ENCODE measurements at regions not wholly inside any gene's neighbourhood (a gene's known extent, or its start where the extent isn't known, plus 50 kb on each side); places are given as distances from the start of the nearest gene placed in this dataset.

GRCh38 chr20:22690000-22690399 is 105.6 kb upstream of the FOXA2 start:
- Histone ChIP-seq H4K20me1 (ENCODE audit: control insufficient read depth, insufficient read depth, low read length, poor library complexity, severe bottlenecking) (no peaks in the 10 kb centered on the region), H3K27me3 (replicated peaks in 1 of 4; ENCODE audit: control extremely low read depth in 1 of 4, control insufficient read depth in 3 of 4, insufficient read depth in 4 of 4, low read length in 3 of 4) (no peaks in the 10 kb centered on the region), H3K27ac (ENCODE audit: low read length in 2 of 2) (no peak overlapping the region), H3K79me2 (ENCODE audit: control insufficient read depth, insufficient read depth, low read length) (no peaks in the 10 kb centered on the region), H3K36me3 (replicated peaks in 1 of 2; ENCODE audit: control extremely low read depth in 1 of 2, control insufficient read depth in 1 of 2, extremely low read depth in 1 of 2, insufficient read depth in 2 of 2, low read length in 1 of 2) (no peaks in the 10 kb centered on the region), H3K9ac (ENCODE audit: low read length) (no peak overlapping the region), H3K4me2 (replicated peaks; ENCODE audit: low read depth, low read length, poor library complexity, severe bottlenecking) (no peak overlapping the region), H2AFZ (ENCODE audit: insufficient read depth, low read depth, low read length, poor library complexity, severe bottlenecking) (no peak overlapping the region), H3K4me1 (ENCODE audit: control insufficient read depth in 2 of 2, insufficient read depth in 2 of 2, low read length in 2 of 2) (peaks cover 0 to 3% of the 10 kb centered on the region in 2 donors), H3K4me3 (ENCODE audit: control extremely low read depth in 1 of 5, extremely low read depth in 1 of 5, insufficient read depth in 1 of 5, low read depth in 2 of 5, low read length in 4 of 5) (no peak overlapping the region), H3K9me3 (ENCODE audit: control extremely low read depth in 1 of 3, control insufficient read depth in 2 of 3, insufficient read depth in 1 of 3, low read length in 2 of 3) (no peaks in the 10 kb centered on the region)
- CTCF ChIA-PET, result interaction anchor here (0.9 to 2.8 kb wide), 4 partner anchors 8 to 756 kb away, joined by 3 to 10 read pairs (median 6); no protein-coding TSS in a partner anchor
- H3K9me3 Mint-ChIP-seq (ENCODE audit: insufficient read depth), result no peaks in the 10 kb centered on the region
- peaks cover 4% of the 10 kb centered on the region for H3K27me3 Mint-ChIP-seq
- no peak overlapping the region for H3K4me3 Mint-ChIP-seq
- ATAC-seq (ENCODE audit: low read depth) (no peak), DNase-seq (no peak)
- intact Hi-C loops (cut with micrococcal nuclease), result loop anchor here (5.0 kb wide), 1 partner anchor 757 kb away; no protein-coding TSS in a partner anchor
- POLR2A ChIA-PET, result no interaction called here
- 100% methylated on average over 1 of the region's 7 CpGs for WGBS (ENCODE audit: insufficient coverage)
- TF ChIP-seq EZH2 (IDR thresholded peaks at IDR 0.05; ENCODE audit: borderline replicate concordance, insufficient read depth, low read depth, low read length, poor library complexity, severe bottlenecking) (no peak), CTCF (IDR thresholded peaks at IDR 0.05) (no peak)
- no peak overlapping the region for H3K27ac Mint-ChIP-seq
- no peaks in the 10 kb centered on the region for H3K4me1 Mint-ChIP-seq

GRCh38 chr20:22690616-22691179 is 106.3 kb upstream of the FOXA2 start:
- intact Hi-C loops (cut with micrococcal nuclease), result loop anchor here (5.0 kb wide), 1 partner anchor 757 kb away; no protein-coding TSS in a partner anchor
- H3K4me3 ChIP-seq (ENCODE audit: control extremely low read depth in 1 of 5, extremely low read depth in 1 of 5, insufficient read depth in 1 of 5, low read depth in 2 of 5, low read length in 4 of 5), result no peak overlapping the region

More at GRCh38 chr20:22690616-22691179, 106.3 kb upstream of the FOXA2 start:
- no peak overlapping the region for H2AFZ ChIP-seq (ENCODE audit: insufficient read depth, low read depth, low read length, poor library complexity, severe bottlenecking)
- ATAC-seq (ENCODE audit: low read depth) (no peak), DNase-seq (no peak)
- Mint-ChIP-seq H3K9me3 (ENCODE audit: insufficient read depth) (no peaks in the 10 kb centered on the region), H3K4me1 (no peaks in the 10 kb centered on the region), H3K27ac (no peak overlapping the region), H3K4me3 (no peak overlapping the region), H3K27me3 (peaks cover 4% of the 10 kb centered on the region)
- H3K79me2 ChIP-seq (ENCODE audit: control insufficient read depth, insufficient read depth, low read length), result no peaks in the 10 kb centered on the region
- TF ChIP-seq EZH2 (IDR thresholded peaks at IDR 0.05; ENCODE audit: borderline replicate concordance, insufficient read depth, low read depth, low read length, poor library complexity, severe bottlenecking) (no peak), CTCF (IDR thresholded peaks at IDR 0.05) (no peak)
- CTCF ChIA-PET, result interaction anchor here (0.9 to 2.8 kb wide), 8 partner anchors 7 to 917 kb away, joined by 3 to 12 read pairs (median 8); no protein-coding TSS in a partner anchor
- 93% methylated on average over 6 of the region's 7 CpGs for WGBS (ENCODE audit: insufficient coverage)
- no peaks in the 10 kb centered on the region for H3K9me3 ChIP-seq (ENCODE audit: control extremely low read depth in 1 of 3, control insufficient read depth in 2 of 3, insufficient read depth in 1 of 3, low read length in 2 of 3)
- H4K20me1 ChIP-seq (ENCODE audit: control insufficient read depth, insufficient read depth, low read length, poor library complexity, severe bottlenecking), result no peaks in the 10 kb centered on the region
- POLR2A ChIA-PET, result no interaction called here
- no peak overlapping the region for H3K9ac ChIP-seq (ENCODE audit: low read length)
- H3K27ac ChIP-seq (ENCODE audit: low read length in 2 of 2), result no peak overlapping the region
- no peaks in the 10 kb centered on the region for H3K36me3 ChIP-seq (replicated peaks in 1 of 2; ENCODE audit: control extremely low read depth in 1 of 2, control insufficient read depth in 1 of 2, extremely low read depth in 1 of 2, insufficient read depth in 2 of 2, low read length in 1 of 2)
- no peaks in the 10 kb centered on the region for H3K27me3 ChIP-seq (replicated peaks in 1 of 4; ENCODE audit: control extremely low read depth in 1 of 4, control insufficient read depth in 3 of 4, insufficient read depth in 4 of 4, low read length in 3 of 4)
- H3K4me1 ChIP-seq (ENCODE audit: control insufficient read depth in 2 of 2, insufficient read depth in 2 of 2, low read length in 2 of 2), result peaks cover 0 to 3% of the 10 kb centered on the region in 2 donors
- H3K4me2 ChIP-seq (replicated peaks; ENCODE audit: low read depth, low read length, poor library complexity, severe bottlenecking), result no peak overlapping the region
